HEK293T (cell line): ENCODE measurements at regions not wholly inside any gene's neighbourhood (a gene's known extent, or its start where the extent isn't known, plus 50 kb on each side); places are given as distances from the start of the nearest gene placed in this dataset.

ENCODE experiments used
- CTCF ChIA-PET: fragments of 350-600 bp; formaldehyde crosslinking; extraction: SDS; loops from one replicate; lab custom pipeline; 2021; ENCODE audit warnings: antibody characterized with exemption, inconsistent platforms; lab: Yijun Ruan, JAX
- POLR2A ChIA-PET: fragments of 350-600 bp; formaldehyde crosslinking; extraction: SDS; loops from one replicate; lab custom pipeline; 2020; ENCODE audit warnings: antibody characterized with exemption, inconsistent platforms; lab: Yijun Ruan, JAX
- DNase-seq: peaks from one replicate; pipeline ENCODE4 v3.0.0; 2012; ENCODE audit warnings: mixed read lengths; ENCODE audit errors: extremely low spot score
- ARNT ChIP-seq: fragments of 450-650 bp; IDR thresholded peaks from 2 replicates; pipeline ENCODE4 v1.6.1; 2017; ENCODE audit warnings: mild to moderate bottlenecking
- BHLHE40 ChIP-seq: fragments of 450-650 bp; IDR thresholded peaks from 2 replicates; pipeline ENCODE4 v1.6.1; 2016; ENCODE audit warnings: mild to moderate bottlenecking, moderate library complexity, borderline replicate concordance
- CTBP1 ChIP-seq: fragments of 450-650 bp; IDR thresholded peaks from 2 replicates; pipeline ENCODE4 v1.6.1; 2016; ENCODE audit warnings: borderline replicate concordance
- ELF4 ChIP-seq: fragments of 450-650 bp; IDR thresholded peaks from 2 replicates; pipeline ENCODE4 v1.6.1; 2017; ENCODE audit warnings: antibody characterized with exemption
- FOXA1 ChIP-seq: fragments of 450-650 bp; IDR thresholded peaks from 2 replicates; pipeline ENCODE4 v1.6.1; 2016; ENCODE audit warnings: mild to moderate bottlenecking
- FOXK2 ChIP-seq: fragments of 450-650 bp; IDR thresholded peaks from 2 replicates; pipeline ENCODE4 v1.6.1; 2016; ENCODE audit warnings: mild to moderate bottlenecking
- FOXM1 ChIP-seq: fragments of 450-650 bp; IDR thresholded peaks from 2 replicates; pipeline ENCODE4 v1.6.1; 2017; ENCODE audit warnings: mild to moderate bottlenecking, borderline replicate concordance
- HDGF ChIP-seq: fragments of 450-650 bp; IDR thresholded peaks from 2 replicates; pipeline ENCODE4 v1.6.1; 2017; ENCODE audit warnings: antibody characterized with exemption, borderline replicate concordance
- L3MBTL2 ChIP-seq: fragments of 450-650 bp; conservative IDR thresholded peaks from 2 replicates; pipeline ENCODE4 v1.6.1; 2016; ENCODE audit warnings: mild to moderate bottlenecking
- LEF1 ChIP-seq: fragments of 450-650 bp; IDR thresholded peaks from 2 replicates; pipeline ENCODE4 v1.6.1; 2017; ENCODE audit warnings: mild to moderate bottlenecking, borderline replicate concordance
- NFRKB ChIP-seq: fragments of 450-650 bp; IDR thresholded peaks from 2 replicates; pipeline ENCODE4 v1.6.1; 2016; ENCODE audit warnings: mild to moderate bottlenecking, moderate library complexity
- PKNOX1 ChIP-seq: fragments of 450-650 bp; IDR thresholded peaks from 2 replicates; pipeline ENCODE4 v1.6.1; 2016
- SP1 ChIP-seq: fragments of 450-650 bp; IDR thresholded peaks from 2 replicates; pipeline ENCODE4 v1.6.1; 2017
- SUZ12 ChIP-seq: fragments of 450-650 bp; IDR thresholded peaks from 2 replicates; pipeline ENCODE4 v1.6.1; 2016; ENCODE audit warnings: mild to moderate bottlenecking
- TARDBP ChIP-seq: fragments of 450-650 bp; IDR thresholded peaks from 2 replicates; pipeline ENCODE4 v1.6.1; 2016
- ZNF384 ChIP-seq: fragments of 450-650 bp; IDR thresholded peaks from 2 replicates; pipeline ENCODE4 v1.6.1; 2016

DNA sequence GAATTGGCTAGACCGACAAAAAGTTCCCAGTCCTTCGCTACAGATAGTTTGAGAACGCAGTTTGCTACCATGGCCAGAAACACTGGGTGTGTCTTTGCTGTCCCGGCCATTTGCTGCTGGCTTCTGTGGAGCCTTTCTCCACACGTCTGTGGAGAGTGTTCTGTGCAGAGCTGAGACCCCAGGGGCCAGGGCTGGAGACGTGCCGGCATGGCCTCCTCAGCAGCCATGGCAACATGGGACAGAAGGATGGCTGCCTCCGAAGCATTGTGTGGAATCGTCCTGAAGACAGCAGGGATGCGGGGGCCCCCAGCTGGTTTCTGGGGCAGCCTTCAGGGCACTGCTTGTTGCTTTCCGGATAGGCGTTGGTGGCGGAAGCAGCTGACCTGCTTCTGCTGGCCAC lies 142.8 kb downstream of the GADD45G start:
- no peak for DNase-seq
- ChIA-PET POLR2A (no interaction called here), CTCF (interaction anchor here (0.6 kb wide), 1 partner anchor 10 kb away, joined by 3 read pairs; no protein-coding TSS in a partner anchor)
- TF ChIP-seq SP1 = no peak
- no peak for TF ChIP-seq FOXM1
- TF ChIP-seq FOXK2 = no peak
- TF ChIP-seq TARDBP = no peak
- no peak for TF ChIP-seq LEF1
- TF ChIP-seq SUZ12 = no peak
- no peak for TF ChIP-seq FOXA1
- TF ChIP-seq CTBP1 = no peak
- TF ChIP-seq ARNT = no peak

DNA sequence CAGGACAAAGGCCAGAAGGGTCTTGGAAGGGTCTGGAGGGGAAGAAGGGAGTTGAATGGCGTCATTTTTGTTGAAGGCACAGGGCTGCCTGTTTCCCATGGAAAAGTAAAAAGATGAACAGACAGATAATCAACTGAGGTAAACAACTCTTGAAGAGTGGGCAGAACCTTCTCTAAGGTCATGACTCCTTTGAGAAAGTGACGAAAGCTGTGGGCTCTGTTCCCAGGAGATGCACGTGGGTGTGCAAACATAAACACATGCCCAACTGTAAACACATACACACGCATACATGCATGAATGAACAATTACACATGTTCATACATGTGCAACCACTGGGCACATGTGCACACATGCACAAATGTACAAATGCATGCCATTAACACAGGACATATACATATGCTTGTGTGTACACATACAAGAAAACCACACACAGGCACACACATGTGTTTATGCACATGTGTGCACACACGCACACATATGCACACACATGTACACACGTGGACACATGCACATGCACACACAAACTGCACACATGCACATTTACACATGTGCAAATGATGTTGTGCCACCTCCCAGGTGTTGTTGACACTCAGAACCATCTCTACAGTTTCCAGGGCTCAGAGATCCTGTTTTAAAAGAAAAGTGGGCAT lies 143.3 kb downstream of the GADD45G start:
- CTCF ChIA-PET = interaction anchor here (0.6 kb wide), 1 partner anchor 10 kb away, joined by 3 read pairs; no protein-coding TSS in a partner anchor
- DNase-seq = no peak
- POLR2A ChIA-PET = no interaction called here
- TF ChIP-seq ZNF384 = no peak
- no peak for TF ChIP-seq ELF4
- TF ChIP-seq PKNOX1 = no peak
- TF ChIP-seq CTBP1 = no peak
- no peak for TF ChIP-seq ARNT
- no peak for TF ChIP-seq FOXM1
- TF ChIP-seq LEF1 = no peak
- no peak for TF ChIP-seq HDGF
- TF ChIP-seq NFRKB = no peak
- no peak for TF ChIP-seq FOXA1
- TF ChIP-seq L3MBTL2 = no peak
- TF ChIP-seq TARDBP = no peak
- no peak for TF ChIP-seq BHLHE40
- no peak for TF ChIP-seq FOXK2
- no peak for TF ChIP-seq SP1
- TF ChIP-seq SUZ12 = no peak

GRCh38 chr9:89748831-89749499 lies 144.2 kb downstream of the GADD45G start:
- ChIA-PET CTCF (no interaction called here), POLR2A (no interaction called here)
- no peak for TF ChIP-seq CTBP1
- no peak for DNase-seq

DNA sequence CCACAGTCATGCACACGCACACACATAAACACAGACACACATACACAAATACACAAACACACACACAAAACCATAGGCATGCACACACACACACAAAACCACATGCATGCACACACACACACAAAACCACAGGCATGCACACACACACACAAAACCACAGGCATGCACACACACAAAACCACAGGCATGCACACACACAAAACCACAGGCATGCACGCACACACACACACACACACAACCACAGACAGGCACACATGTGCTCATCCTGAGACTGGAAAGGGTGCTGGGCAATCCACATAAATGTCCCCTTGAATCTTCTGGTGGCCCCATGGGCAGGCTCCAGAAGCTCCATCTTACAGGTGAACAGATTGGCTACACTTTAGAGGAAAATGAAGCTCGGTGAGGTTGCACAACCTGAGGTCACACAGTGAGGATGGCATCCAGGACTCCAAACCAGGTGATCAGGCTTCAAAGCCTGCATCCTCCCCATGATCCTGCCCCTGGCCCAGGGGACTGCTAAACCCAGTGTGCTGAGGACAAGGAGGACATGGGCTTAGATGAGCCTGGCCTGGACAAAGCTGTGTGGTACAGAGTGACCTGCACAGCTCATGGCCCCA lies 144.8 kb downstream of the GADD45G start:
- TF ChIP-seq ARNT = no peak
- TF ChIP-seq LEF1 = no peak
- TF ChIP-seq SUZ12 = no peak
- no peak for TF ChIP-seq FOXM1
- TF ChIP-seq SP1 = no peak
- no peak for TF ChIP-seq FOXA1
- no peak for TF ChIP-seq NFRKB
- no peak for TF ChIP-seq L3MBTL2
- no peak for TF ChIP-seq ELF4
- TF ChIP-seq FOXK2 = no peak
- no peak for TF ChIP-seq TARDBP
- TF ChIP-seq BHLHE40 = no peak
- TF ChIP-seq HDGF = no peak
- TF ChIP-seq PKNOX1 = no peak
- no peak for TF ChIP-seq CTBP1
- no peak for TF ChIP-seq ZNF384
- CTCF ChIA-PET = interaction anchor here (1.6 kb wide), 1 partner anchor 27 kb away, joined by 4 read pairs; no protein-coding TSS in a partner anchor
- no peak for DNase-seq
- POLR2A ChIA-PET = no interaction called here

GRCh38 chr9:89750117-89750791 lies 145.4 kb downstream of the GADD45G start:
- CTCF ChIA-PET = interaction anchor here (0.6 to 1.6 kb wide), 3 partner anchors 11 to 37 kb away, joined by 3 to 4 read pairs (median 4); no protein-coding TSS in a partner anchor
- DNase-seq = no peak
- TF ChIP-seq SP1 (no peak), HDGF (no peak), ELF4 (no peak), NFRKB (no peak), CTBP1 (no peak), ARNT (no peak), L3MBTL2 (no peak), FOXA1 (no peak), FOXK2 (no peak), SUZ12 (no peak), ZNF384 (no peak), TARDBP (no peak)
- POLR2A ChIA-PET = interaction anchor here (0.8 to 1.4 kb wide), 2 partner anchors 22 to 145 kb away, joined by 5 read pairs; partner anchors contain the start of gene GADD45G
